A549 (cell line): ENCODE measurements at regions not wholly inside any gene's neighbourhood (a gene's known extent, or its start where the extent isn't known, plus 50 kb on each side); places are given as distances from the start of the nearest gene placed in this dataset.

Source experiments
- ATAC-seq, 2 experiments: fragments of 200-7000 bp in 1 of 2; fragments of >200 bp in 1 of 2; cut with Nextera tagmentation in 1 of 2; cut with Tn5 transposase in 1 of 2; 3 replicates each; pipeline versions ENCODE4 v1.8.0 to v1.9.1; 2018 to 2020; ENCODE audit warnings: mild to moderate bottlenecking in 1 of 2, moderate library complexity in 1 of 2
- CTCF ChIA-PET: fragments of 300-600 bp; sonication (Branson Sonifier 250); formaldehyde crosslinking; extraction: SDS; loops from one replicate; lab custom pipeline; 2021; ENCODE audit warnings: antibody characterized with exemption, inconsistent platforms; lab: Yijun Ruan, JAX
- POLR2A ChIA-PET: fragments of 350-600 bp; formaldehyde crosslinking; extraction: SDS; loops from one replicate; lab custom pipeline; 2021; ENCODE audit warnings: antibody characterized with exemption, inconsistent platforms; lab: Yijun Ruan, JAX
- DNase-seq, 2 experiments: peaks; one replicate each; pipeline versions ENCODE4 v3.0.0 to v3.0.0-alpha.2; 2011 to 2016; ENCODE audit warnings: low read depth in 1 of 2, low spot score in 1 of 2
- FAIRE-seq: peaks from 2 replicates; lab custom pipeline; 2011; peaks lifted over from hg19 to GRCh38; lab: Jason Lieb, UNC
- H3K27ac ChIP-seq, 2 experiments: fragments of >200 bp; sonication (Bioruptor Twin); formaldehyde crosslinking; 3 replicates each; pipeline ENCODE4 v1.5.1; 2016 to 2017
- H3K4me1 ChIP-seq: fragments of >200 bp; sonication (Bioruptor Twin); formaldehyde crosslinking; 3 replicates; pipeline ENCODE4 v1.6.1; 2016
- H3K4me2 ChIP-seq: fragments of >200 bp; sonication (Bioruptor Twin); formaldehyde crosslinking; 3 replicates; pipeline ENCODE4 v1.6.1; 2016
- H3K4me3 ChIP-seq: fragments of >200 bp; sonication (Bioruptor Twin); formaldehyde crosslinking; 3 replicates; pipeline ENCODE4 v1.5.1; 2016
- H3K9me3 ChIP-seq: fragments of >200 bp; sonication (Bioruptor Twin); formaldehyde crosslinking; 3 replicates; pipeline ENCODE4 v1.6.1; 2016
- BCL3 ChIP-seq: fragments of >200 bp; sonication (Bioruptor Twin); formaldehyde crosslinking; IDR thresholded peaks from 3 replicates; pipeline ENCODE4 v1.6.1; 2016
- BHLHE40 ChIP-seq: IDR thresholded peaks from 2 replicates; pipeline ENCODE4 v1.6.1; 2012; ENCODE audit warnings: low read depth, low read length, inconsistent platforms
- CEBPB ChIP-seq, 2 experiments: fragments of >200 bp in 1 of 2; sonication (Bioruptor Twin) in 1 of 2; formaldehyde crosslinking in 1 of 2; IDR thresholded peaks; 2 replicates each; pipeline ENCODE4 v1.6.1; 2012 to 2016
- CHD4 ChIP-seq: fragments of 200-600 bp; sonication (generic); IDR thresholded peaks from 2 replicates; pipeline ENCODE4 v1.6.1; 2016; ENCODE audit warnings: antibody characterized with exemption, mild to moderate bottlenecking, borderline replicate concordance
- CTCF ChIP-seq: fragments of >200 bp; sonication (Bioruptor Twin); formaldehyde crosslinking; IDR thresholded peaks from 3 replicates; pipeline ENCODE4 v1.5.1; 2016
- FOSL2 ChIP-seq, 2 experiments: fragments of 450-650 bp in 1 of 2; fragments of >200 bp in 1 of 2; sonication (Bioruptor Twin) in 1 of 2; formaldehyde crosslinking; IDR thresholded peaks; 2 replicates each; pipeline versions ENCODE4 v1.5.0 to v1.6.1; 2016 to 2020; ENCODE audit warnings: mild to moderate bottlenecking in 1 of 2, moderate library complexity in 1 of 2
- HOXA7 ChIP-seq: fragments of 250-450 bp; sonication (Bioruptor Pico); IDR thresholded peaks from 2 replicates; pipeline ENCODE4 v1.5.0; 2020; ENCODE audit warnings: mild to moderate bottlenecking, moderate library complexity
- HOXB13 ChIP-seq: fragments of 250-450 bp; sonication (Bioruptor Pico); IDR thresholded peaks from 2 replicates; pipeline ENCODE4 v1.5.0; 2020; ENCODE audit warnings: low read depth, mild to moderate bottlenecking, moderate library complexity
- HOXB5 ChIP-seq: fragments of 250-450 bp; sonication (Bioruptor Pico); IDR thresholded peaks from 2 replicates; pipeline ENCODE4 v1.5.0; 2020; ENCODE audit warnings: mild to moderate bottlenecking, moderate library complexity
- KDM5A ChIP-seq: fragments of 200-600 bp; sonication (generic); IDR thresholded peaks from 2 replicates; pipeline ENCODE4 v1.6.1; 2016; ENCODE audit warnings: antibody characterized with exemption, mild to moderate bottlenecking
- MAZ ChIP-seq: fragments of 150-350 bp; IDR thresholded peaks from 2 replicates; pipeline ENCODE4 v1.6.1; 2014; ENCODE audit warnings: antibody characterized with exemption, low read depth, low read length, borderline replicate concordance
- POLR2AphosphoS2 ChIP-seq: conservative IDR thresholded peaks from 2 replicates; pipeline ENCODE4 v1.6.1; 2012; ENCODE audit warnings: low read length, improper control_type of control experiment, inconsistent platforms
- RCOR1 ChIP-seq: fragments of 150-350 bp; IDR thresholded peaks from 2 replicates; pipeline ENCODE4 v1.6.1; 2014; ENCODE audit warnings: antibody characterized with exemption, low read length, low read depth
- SMC3 ChIP-seq: fragments of >200 bp; sonication (Bioruptor Twin); formaldehyde crosslinking; IDR thresholded peaks from 3 replicates; pipeline ENCODE4 v1.6.1; 2018; ENCODE audit warnings: inconsistent platforms
- USF2 ChIP-seq: fragments of 450-650 bp; IDR thresholded peaks from 2 replicates; pipeline ENCODE4 v1.6.1; 2014; ENCODE audit warnings: antibody characterized with exemption
- ZC3H11A ChIP-seq: fragments of 450-650 bp; IDR thresholded peaks from 2 replicates; pipeline ENCODE4 v1.6.1; 2014; ENCODE audit warnings: antibody characterized with exemption, mild to moderate bottlenecking
- ZNF302 ChIP-seq: fragments of 250-450 bp; sonication (Bioruptor Pico); IDR thresholded peaks from 2 replicates; pipeline ENCODE4 v1.9.0; 2021; ENCODE audit warnings: inconsistent platforms, mild to moderate bottlenecking, moderate library complexity
- WGBS: methylation state at CpG from one replicate; pipeline ENCODE4 v1.1.6; 2017; ENCODE audit errors: missing lambda C conversion rate; 5-methylcytosine and 5-hydroxymethylcytosine counted together
- TF ChIP-seq, protein P1 (sequence below): fragments of 150-350 bp; IDR thresholded peaks from 2 replicates; pipeline ENCODE4 v1.6.1; 2014; ENCODE audit warnings: low read depth, mild to moderate bottlenecking, low read length
- TF ChIP-seq, protein P2 (sequence below): fragments of 200-600 bp; sonication (generic); IDR thresholded peaks from 2 replicates; pipeline ENCODE4 v1.6.1; 2016; ENCODE audit warnings: antibody characterized with exemption, mild to moderate bottlenecking, moderate library complexity

GRCh38 chr10:33111488-33112051, 153.5 kb upstream of the ITGB1 start:
- POLR2A ChIA-PET, result no interaction called here
- no peak overlapping the region for H3K4me2 ChIP-seq
- H3K4me3 ChIP-seq, result no peak overlapping the region
- peaks cover 34% of the 10 kb centered on the region for H3K4me1 ChIP-seq
- no peak overlapping the region for H3K27ac ChIP-seq
- CTCF ChIA-PET, result interaction anchor here (1.1 to 1.8 kb wide), 2 partner anchors 9 to 19 kb away, joined by 3 to 4 read pairs; no protein-coding TSS in a partner anchor
- ATAC-seq, result no peak
- TF ChIP-seq FOSL2 (IDR thresholded peaks at IDR 0.05) (no peak), FOSL2 (CRISPR knock-in tag; IDR thresholded peaks at IDR 0.05) (no peak), HOXB5 (CRISPR knock-in tag) (no peak), USF2 (no peak), HOXB13 (CRISPR knock-in tag) (no peak), SMC3 (no peak), POLR2AphosphoS2 (no peak), CHD4 (no peak), HOXA7 (CRISPR knock-in tag) (no peak), ZC3H11A (no peak)
- TF ChIP-seq, protein P1, sequence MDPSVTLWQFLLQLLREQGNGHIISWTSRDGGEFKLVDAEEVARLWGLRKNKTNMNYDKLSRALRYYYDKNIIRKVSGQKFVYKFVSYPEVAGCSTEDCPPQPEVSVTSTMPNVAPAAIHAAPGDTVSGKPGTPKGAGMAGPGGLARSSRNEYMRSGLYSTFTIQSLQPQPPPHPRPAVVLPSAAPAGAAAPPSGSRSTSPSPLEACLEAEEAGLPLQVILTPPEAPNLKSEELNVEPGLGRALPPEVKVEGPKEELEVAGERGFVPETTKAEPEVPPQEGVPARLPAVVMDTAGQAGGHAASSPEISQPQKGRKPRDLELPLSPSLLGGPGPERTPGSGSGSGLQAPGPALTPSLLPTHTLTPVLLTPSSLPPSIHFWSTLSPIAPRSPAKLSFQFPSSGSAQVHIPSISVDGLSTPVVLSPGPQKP, result no peak
- no peak for DNase-seq
- 95% methylated on average over 7 of the region's 7 CpGs for WGBS
- FAIRE-seq, result no peak
- H3K9me3 ChIP-seq, result no peaks in the 10 kb centered on the region

DNA sequence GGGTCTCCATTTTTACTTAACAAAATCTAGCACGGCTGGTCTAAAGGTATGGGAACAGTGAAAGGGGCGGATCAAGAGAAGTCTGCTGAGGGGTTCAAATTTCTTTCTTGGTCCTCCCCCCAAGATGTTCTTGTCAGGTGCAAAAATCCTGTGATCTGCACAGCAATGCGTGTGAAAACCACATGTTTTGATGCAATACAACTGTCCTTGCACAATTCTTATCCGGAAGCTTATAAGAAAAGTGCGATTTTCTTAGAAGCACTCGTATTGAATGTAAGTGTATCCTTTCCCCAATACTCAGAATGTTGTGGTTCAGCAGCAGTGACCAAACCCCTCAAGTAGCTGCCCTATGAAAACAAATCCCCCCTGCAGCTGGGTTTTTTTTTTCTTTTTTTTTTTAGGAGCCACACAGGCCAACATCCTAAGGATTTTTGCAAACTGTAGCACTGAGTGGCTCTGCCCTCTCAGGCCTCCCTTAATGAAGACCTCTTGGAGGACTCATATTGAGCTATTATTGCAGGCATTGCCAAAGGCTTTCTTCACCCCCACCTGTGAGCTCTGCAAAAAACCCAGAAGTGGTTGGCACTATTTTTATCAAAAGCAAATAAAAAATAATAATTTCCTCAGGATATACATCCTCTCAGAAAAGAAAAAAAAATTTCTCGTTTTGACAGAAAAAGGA, 151.9 kb upstream of the ITGB1 start:
- POLR2A ChIA-PET, result no interaction called here
- TF ChIP-seq BCL3 (no peak), BHLHE40 (no peak), ZC3H11A (no peak), KDM5A (no peak), ZNF302 (CRISPR knock-in tag) (no peak), MAZ (no peak), RCOR1 (no peak), CTCF (no peak), CHD4 (no peak), CEBPB (IDR thresholded peaks at IDR 0.05) (no peak)
- TF ChIP-seq, protein P2, sequence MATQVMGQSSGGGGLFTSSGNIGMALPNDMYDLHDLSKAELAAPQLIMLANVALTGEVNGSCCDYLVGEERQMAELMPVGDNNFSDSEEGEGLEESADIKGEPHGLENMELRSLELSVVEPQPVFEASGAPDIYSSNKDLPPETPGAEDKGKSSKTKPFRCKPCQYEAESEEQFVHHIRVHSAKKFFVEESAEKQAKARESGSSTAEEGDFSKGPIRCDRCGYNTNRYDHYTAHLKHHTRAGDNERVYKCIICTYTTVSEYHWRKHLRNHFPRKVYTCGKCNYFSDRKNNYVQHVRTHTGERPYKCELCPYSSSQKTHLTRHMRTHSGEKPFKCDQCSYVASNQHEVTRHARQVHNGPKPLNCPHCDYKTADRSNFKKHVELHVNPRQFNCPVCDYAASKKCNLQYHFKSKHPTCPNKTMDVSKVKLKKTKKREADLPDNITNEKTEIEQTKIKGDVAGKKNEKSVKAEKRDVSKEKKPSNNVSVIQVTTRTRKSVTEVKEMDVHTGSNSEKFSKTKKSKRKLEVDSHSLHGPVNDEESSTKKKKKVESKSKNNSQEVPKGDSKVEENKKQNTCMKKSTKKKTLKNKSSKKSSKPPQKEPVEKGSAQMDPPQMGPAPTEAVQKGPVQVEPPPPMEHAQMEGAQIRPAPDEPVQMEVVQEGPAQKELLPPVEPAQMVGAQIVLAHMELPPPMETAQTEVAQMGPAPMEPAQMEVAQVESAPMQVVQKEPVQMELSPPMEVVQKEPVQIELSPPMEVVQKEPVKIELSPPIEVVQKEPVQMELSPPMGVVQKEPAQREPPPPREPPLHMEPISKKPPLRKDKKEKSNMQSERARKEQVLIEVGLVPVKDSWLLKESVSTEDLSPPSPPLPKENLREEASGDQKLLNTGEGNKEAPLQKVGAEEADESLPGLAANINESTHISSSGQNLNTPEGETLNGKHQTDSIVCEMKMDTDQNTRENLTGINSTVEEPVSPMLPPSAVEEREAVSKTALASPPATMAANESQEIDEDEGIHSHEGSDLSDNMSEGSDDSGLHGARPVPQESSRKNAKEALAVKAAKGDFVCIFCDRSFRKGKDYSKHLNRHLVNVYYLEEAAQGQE, result no peak
- TF ChIP-seq, all 56 proteins: peak for 0
- FAIRE-seq, result no peak
- WGBS, result 92% methylated on average over 7 of the region's 7 CpGs
- no peaks in the 10 kb centered on the region for H3K9me3 ChIP-seq
- DNase-seq, result no peak
- H3K4me1 ChIP-seq, result peaks cover 18% of the 10 kb centered on the region
- ATAC-seq, result no peak
- no peak overlapping the region for H3K4me3 ChIP-seq
- no peak overlapping the region for H3K4me2 ChIP-seq
- no peak overlapping the region for H3K27ac ChIP-seq
- CTCF ChIA-PET, result interaction anchor here (0.6 to 1.8 kb wide), 4 partner anchors 8 to 90 kb away, joined by 3 to 4 read pairs (median 3); no protein-coding TSS in a partner anchor
